ENCODE measurements at regions not wholly inside any gene's neighbourhood (a gene's known extent, or its start where the extent isn't known, plus 50 kb on each side); places are given as distances from the start of the nearest gene placed in this dataset.

DNA sequence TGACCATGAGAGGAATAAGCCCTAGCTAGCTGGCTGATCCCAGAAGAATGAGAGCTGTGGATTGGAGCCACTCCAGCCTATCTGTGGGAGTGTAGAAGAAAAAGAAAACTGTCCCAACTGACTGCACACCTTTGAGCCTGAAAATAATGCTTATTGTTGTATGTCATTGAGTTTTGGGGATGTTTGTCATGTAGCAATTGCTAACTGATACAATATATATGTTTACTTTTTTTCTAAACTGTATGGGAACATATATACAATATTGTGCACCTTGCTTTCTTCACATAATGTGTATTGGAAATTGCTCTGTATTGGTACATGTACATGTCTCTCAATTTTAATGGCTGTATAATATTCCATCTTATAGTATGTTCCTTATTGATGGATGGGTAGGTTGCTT, 124.0 kb upstream of the NLRP1 start:
- TF ChIP-seq, protein P1, sequence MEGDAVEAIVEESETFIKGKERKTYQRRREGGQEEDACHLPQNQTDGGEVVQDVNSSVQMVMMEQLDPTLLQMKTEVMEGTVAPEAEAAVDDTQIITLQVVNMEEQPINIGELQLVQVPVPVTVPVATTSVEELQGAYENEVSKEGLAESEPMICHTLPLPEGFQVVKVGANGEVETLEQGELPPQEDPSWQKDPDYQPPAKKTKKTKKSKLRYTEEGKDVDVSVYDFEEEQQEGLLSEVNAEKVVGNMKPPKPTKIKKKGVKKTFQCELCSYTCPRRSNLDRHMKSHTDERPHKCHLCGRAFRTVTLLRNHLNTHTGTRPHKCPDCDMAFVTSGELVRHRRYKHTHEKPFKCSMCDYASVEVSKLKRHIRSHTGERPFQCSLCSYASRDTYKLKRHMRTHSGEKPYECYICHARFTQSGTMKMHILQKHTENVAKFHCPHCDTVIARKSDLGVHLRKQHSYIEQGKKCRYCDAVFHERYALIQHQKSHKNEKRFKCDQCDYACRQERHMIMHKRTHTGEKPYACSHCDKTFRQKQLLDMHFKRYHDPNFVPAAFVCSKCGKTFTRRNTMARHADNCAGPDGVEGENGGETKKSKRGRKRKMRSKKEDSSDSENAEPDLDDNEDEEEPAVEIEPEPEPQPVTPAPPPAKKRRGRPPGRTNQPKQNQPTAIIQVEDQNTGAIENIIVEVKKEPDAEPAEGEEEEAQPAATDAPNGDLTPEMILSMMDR (IDR thresholded peaks at IDR 0.05 in 8 of 11, conservative IDR thresholded peaks at IDR 0.05 in 3 of 11) = no peak
- TF ChIP-seq POLR2A (IDR thresholded peaks at IDR 0.05) = no peak

Measured in spleen (tissue), 7 donors.